GM23248 (cell line): ENCODE measurements at regions not wholly inside any gene's neighbourhood (a gene's known extent, or its start where the extent isn't known, plus 50 kb on each side); places are given as distances from the start of the nearest gene placed in this dataset.

Experiments used
- EZH2 ChIP-seq: fragments of 200-600 bp; sonication (generic); IDR thresholded peaks from 2 replicates; pipeline ENCODE4 v1.6.1; 2018; ENCODE audit warnings: antibody characterized with exemption, mild to moderate bottlenecking; ENCODE audit not compliant: insufficient read depth, poor library complexity, severe bottlenecking
- EZH2phosphoT487 ChIP-seq: fragments of 200-600 bp; sonication (generic); IDR thresholded peaks from 2 replicates; pipeline ENCODE4 v1.6.1; 2018; ENCODE audit warnings: antibody characterized with exemption, moderate library complexity, mild to moderate bottlenecking, low read depth; ENCODE audit not compliant: insufficient read depth

GRCh38 chr2:146161256-146161882 is 1641.5 kb upstream of the ZEB2 start:
- TF ChIP-seq EZH2 (no peak), EZH2phosphoT487 (no peak)
